Stomach (tissue), 8 donors: ENCODE measurements at regions not wholly inside any gene's neighbourhood (a gene's known extent, or its start where the extent isn't known, plus 50 kb on each side); places are given as distances from the start of the nearest gene placed in this dataset.

Experiments
- DNase-seq, 2 donors: peaks; one replicate each; pipeline versions ENCODE4 v3.0.0 to v3.0.0-alpha.2; 2013 to 2019
- H3K27ac ChIP-seq, 5 donors: fragments of 200-600 bp in 4 of 5; sonication (generic) in 4 of 5; one replicate each; pipeline ENCODE4 v1.5.1; 2013 to 2019; ENCODE audit warnings: mild to moderate bottlenecking in 1 of 5, moderate library complexity in 1 of 5
- H3K27me3 ChIP-seq, 3 donors: fragments of 200-600 bp; sonication (generic); one replicate each; pipeline ENCODE4 v1.5.1; 2017 to 2019; ENCODE audit warnings: mixed run types in 1 of 3
- H3K36me3 ChIP-seq, 4 donors: fragments of 200-600 bp; sonication (generic); 1 replicate in 3 of 4; 2 replicates in 1 of 4; pipeline ENCODE4 v1.5.1; 2016 to 2019
- H3K4me1 ChIP-seq, 4 donors: fragments of 200-600 bp; sonication (generic); one replicate each; pipeline ENCODE4 v1.5.1; 2016 to 2019
- H3K4me3 ChIP-seq, 4 donors: fragments of 200-600 bp; sonication (generic) in 3 of 4; one replicate each; pipeline ENCODE4 v1.5.1; 2016 to 2019; ENCODE audit warnings: mild to moderate bottlenecking in 1 of 4
- H3K9me3 ChIP-seq, 4 donors: fragments of 200-600 bp; sonication (generic); one replicate each; pipeline ENCODE4 v1.5.1; 2016 to 2019
- CTCF ChIP-seq, 7 experiments: fragments of 450-650 bp in 4 of 7; fragments of 200-600 bp in 3 of 7; sonication (generic) in 3 of 7; IDR thresholded peaks; one replicate each; pipeline ENCODE4 v1.5.1; 2016 to 2019; ENCODE audit warnings: antibody characterized with exemption in 7 of 7, control low read depth in 2 of 7, mild to moderate bottlenecking in 1 of 7
- EP300 ChIP-seq: sonication (generic); formaldehyde crosslinking; IDR thresholded peaks from one replicate; pipeline ENCODE4 v1.6.1; 2017; ENCODE audit warnings: antibody characterized with exemption
- POLR2A ChIP-seq, 4 donors: fragments of 450-650 bp; IDR thresholded peaks; one replicate each; pipeline ENCODE4 v1.6.1; 2016; ENCODE audit warnings: antibody characterized with exemption in 4 of 4, control low read depth in 2 of 4, mild to moderate bottlenecking in 1 of 4, moderate library complexity in 1 of 4
- POLR2AphosphoS5 ChIP-seq, 3 donors: sonication (generic); formaldehyde crosslinking; IDR thresholded peaks; one replicate each; pipeline ENCODE4 v1.6.1; 2016; ENCODE audit warnings: antibody characterized with exemption in 3 of 3
- WGBS, 5 donors: extraction: QIAGEN DNeasy Blood & Tissue Kit in 3 of 5; methylation state at CpG; one replicate each; pipeline versions ENCODE4 v1.1.5 to v1.1.7; 2013 to 2018; 5-methylcytosine and 5-hydroxymethylcytosine counted together
- intact Hi-C: fragments of 100-400 bp; cut with DNase I; formaldehyde crosslinking; loops from one replicate; pipeline ENCODE4 v1.15.1; 2023; ENCODE audit warnings: low total_unique reads
- donor health status: healthy with polysubstance abuse.
- donor health status: Bipolar disorder and iron deficiency.
- donor health status: healthy.

DNA sequence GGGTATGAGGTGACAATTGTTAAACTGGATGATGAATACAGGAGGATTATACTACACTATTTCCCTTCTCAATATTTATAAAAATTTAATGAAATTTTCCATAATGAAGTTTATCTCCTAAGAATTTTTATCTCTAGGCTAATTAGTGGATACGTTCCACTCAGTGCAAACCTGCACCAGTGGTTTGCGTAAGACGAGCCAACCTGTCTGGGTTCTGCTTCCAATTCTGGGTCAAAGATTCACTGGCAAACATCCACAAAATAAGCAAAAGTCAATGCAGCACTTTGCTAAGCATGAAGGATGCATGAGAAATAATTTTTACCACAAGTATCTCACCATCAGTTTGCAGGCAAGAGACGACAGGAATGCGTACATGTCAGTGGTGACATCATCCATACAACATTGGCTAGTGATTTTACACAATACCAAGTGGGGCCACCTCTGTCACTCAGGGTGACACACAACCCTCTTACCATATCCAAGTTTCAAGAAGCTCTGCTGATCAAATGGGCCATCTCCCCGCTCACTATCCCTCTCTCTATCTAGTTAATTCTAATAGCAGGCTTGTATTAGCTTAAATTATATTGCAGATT is 51.7 kb downstream of the FAM50B start:
- Histone ChIP-seq H3K4me3 (no peak overlapping the region), H3K9me3 (no peaks in the 10 kb centered on the region), H3K27me3 (peaks cover 0 to 3% (median 0%) of the 10 kb centered on the region in 3 donors), H3K4me1 (peaks cover 0 to 4% (median 2%) of the 10 kb centered on the region in 4 donors), H3K27ac (no peak overlapping the region), H3K36me3 (no peaks in the 10 kb centered on the region)
- no peak for DNase-seq
- TF ChIP-seq POLR2A (IDR thresholded peaks at IDR 0.05) (no peak), POLR2AphosphoS5 (IDR thresholded peaks at IDR 0.05) (no peak), CTCF (IDR thresholded peaks at IDR 0.05) (no peak), EP300 (no peak)
- intact Hi-C loops = no loop called here
- WGBS, 5 donors = 74 to 86% (median 81%) methylated on average over 6 of the region's 6 CpGs

DNA sequence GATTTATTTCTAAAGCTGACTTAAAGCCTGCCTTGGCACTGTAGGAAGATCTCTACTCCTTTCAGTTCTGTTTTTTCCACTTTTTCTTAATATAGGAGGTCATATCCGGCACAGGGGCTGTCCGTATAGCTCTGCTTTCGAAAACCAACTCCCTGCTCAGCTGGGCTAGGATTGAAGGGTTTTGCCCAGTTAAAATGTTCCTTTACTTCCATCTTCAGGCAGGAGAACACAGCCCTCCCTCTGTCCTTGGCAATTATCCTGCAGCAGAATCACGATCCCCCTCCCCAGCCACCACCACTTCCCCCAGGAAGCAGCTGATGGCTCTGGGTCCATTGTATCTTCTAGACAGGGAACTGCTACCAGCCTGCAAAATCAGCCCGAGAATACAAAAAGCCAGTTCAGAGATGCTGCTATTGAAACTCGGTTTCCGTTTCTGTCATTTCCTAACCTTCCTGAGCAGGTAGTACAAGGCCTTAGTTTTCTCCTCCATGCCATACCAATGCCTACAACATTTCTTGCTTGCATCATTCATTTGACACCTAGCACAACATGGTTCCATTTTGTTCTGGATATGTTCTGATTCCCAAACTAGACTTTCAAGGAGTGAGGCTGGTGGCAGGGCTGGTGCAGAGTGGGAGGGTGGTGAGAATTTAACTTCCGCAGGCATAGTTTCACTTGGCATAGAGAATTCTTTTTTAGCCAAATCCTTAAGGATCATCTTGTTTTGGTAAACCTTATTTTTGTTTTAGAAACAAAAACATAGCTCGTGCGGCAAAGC is 53.9 kb downstream of the FAM50B start:
- H3K27ac ChIP-seq = no peak overlapping the region
- intact Hi-C loops = no loop called here
- peaks cover 0 to 3% (median 0%) of the 10 kb centered on the region in 3 donors for H3K27me3 ChIP-seq
- no peaks in the 10 kb centered on the region for H3K9me3 ChIP-seq
- H3K36me3 ChIP-seq = no peaks in the 10 kb centered on the region
- no peak for DNase-seq
- no peak for TF ChIP-seq POLR2A (IDR thresholded peaks at IDR 0.05)
- no peak for TF ChIP-seq POLR2AphosphoS5 (IDR thresholded peaks at IDR 0.05)
- TF ChIP-seq EP300 = no peak
- no peak for TF ChIP-seq CTCF (IDR thresholded peaks at IDR 0.05)
- peaks cover 0 to 14% (median 8%) of the 10 kb centered on the region in 4 donors for H3K4me1 ChIP-seq
- 80 to 88% (median 87%) methylated on average over 10 of the region's 10 CpGs for WGBS, 5 donors
- no peak overlapping the region for H3K4me3 ChIP-seq

DNA sequence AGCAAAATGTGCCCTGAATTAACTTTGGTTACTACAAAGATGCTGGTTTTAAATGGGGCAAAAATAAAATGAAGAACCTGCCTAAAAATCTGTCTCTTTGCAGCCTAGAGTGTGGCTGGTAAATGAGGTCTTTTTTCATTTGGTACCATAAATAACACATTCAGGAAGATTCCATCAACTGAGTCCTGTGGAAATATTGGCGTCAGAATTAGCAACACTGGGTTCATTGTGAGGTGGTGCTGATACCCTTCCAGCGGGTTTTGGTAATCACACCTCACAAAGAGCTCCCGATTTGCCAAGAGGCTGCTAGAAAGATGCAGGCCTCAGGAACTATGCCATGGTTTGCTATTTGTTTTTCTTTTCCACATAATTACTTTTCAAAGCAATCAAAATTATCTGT is 55.3 kb downstream of the FAM50B start:
- peaks cover 0 to 14% (median 11%) of the 10 kb centered on the region in 4 donors for H3K4me1 ChIP-seq
- TF ChIP-seq POLR2A (IDR thresholded peaks at IDR 0.05) (no peak), POLR2AphosphoS5 (IDR thresholded peaks at IDR 0.05) (no peak), CTCF (IDR thresholded peaks at IDR 0.05) (no peak), EP300 (no peak)
- intact Hi-C loops = no loop called here
- H3K27ac ChIP-seq = no peak overlapping the region
- no peak overlapping the region for H3K4me3 ChIP-seq
- H3K9me3 ChIP-seq = no peaks in the 10 kb centered on the region
- H3K27me3 ChIP-seq = peaks cover 0 to 3% (median 0%) of the 10 kb centered on the region in 3 donors
- no peak for DNase-seq
- no peaks in the 10 kb centered on the region for H3K36me3 ChIP-seq
- WGBS, 5 donors = 42 to 72% (median 64%) methylated on average over 3 of the region's 3 CpGs

DNA sequence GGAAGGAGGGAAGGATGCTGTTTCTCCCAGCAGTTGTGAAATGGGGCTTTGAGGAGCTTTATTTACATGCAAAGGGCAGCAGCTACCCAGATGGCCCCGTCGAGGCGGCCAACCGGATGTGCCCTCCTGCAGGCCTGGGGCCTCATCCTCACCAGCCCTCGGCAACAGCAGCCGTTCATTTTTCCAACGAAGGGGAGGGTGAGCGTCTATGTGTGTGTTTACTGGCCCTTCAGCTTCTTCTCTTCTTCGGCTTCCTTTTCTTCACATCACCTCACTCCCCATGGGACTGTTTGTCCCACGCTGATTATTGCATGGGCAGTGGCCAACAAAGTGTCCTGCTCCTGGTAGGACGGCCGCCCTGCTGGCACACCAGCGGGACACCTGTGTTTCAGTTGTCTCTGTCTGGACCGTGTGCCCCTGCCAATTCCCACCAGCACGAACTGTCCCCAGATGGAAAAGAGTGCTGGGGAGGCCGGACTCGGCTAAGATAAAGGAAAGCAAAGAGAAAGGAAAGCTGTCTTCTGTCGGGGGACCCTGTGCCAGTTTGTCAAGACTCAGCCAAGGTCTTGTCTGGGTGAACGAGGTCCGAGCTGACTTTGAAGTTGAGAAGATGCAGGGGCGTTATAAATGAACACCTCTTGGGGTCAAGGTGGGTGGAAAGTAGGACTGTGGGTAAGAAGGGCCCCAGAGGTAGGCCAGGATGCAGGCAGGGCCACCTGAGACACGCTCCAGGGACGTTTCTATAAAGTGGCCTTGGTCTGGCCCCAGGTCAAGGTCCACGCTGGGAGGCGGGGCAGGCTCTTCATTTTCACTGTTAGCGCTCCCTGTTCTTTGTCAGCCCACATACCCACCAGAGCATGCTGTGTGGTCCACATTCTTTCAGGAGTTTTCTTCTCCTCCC is 57.0 kb downstream of the FAM50B start:
- 64 to 75% (median 73%) methylated on average over 25 to 26 of the region's 26 CpGs for WGBS, 5 donors

More for the DNA sequence above, 57.0 kb downstream of the FAM50B start:
- peak in 1 of 2 donors; percentile 54 for DNase-seq
- Histone ChIP-seq H3K4me3 (no peak overlapping the region), H3K9me3 (no peaks in the 10 kb centered on the region), H3K27me3 (peaks cover 0 to 3% (median 0%) of the 10 kb centered on the region in 3 donors), H3K27ac (no peak overlapping the region), H3K36me3 (no peaks in the 10 kb centered on the region), H3K4me1 (peaks cover 6 to 23% (median 16%) of the 10 kb centered on the region in 4 donors)
- intact Hi-C loops = no loop called here
- TF ChIP-seq POLR2AphosphoS5 (IDR thresholded peaks at IDR 0.05) (no peak), CTCF (IDR thresholded peaks at IDR 0.05) (no peak), POLR2A (IDR thresholded peaks at IDR 0.05) (no peak), EP300 (no peak)
